Putamen (tissue), 1 donor: ENCODE measurements at regions not wholly inside any gene's neighbourhood (a gene's known extent, or its start where the extent isn't known, plus 50 kb on each side); places are given as distances from the start of the nearest gene placed in this dataset.
"Not testable (repeated sequence)": the region's sequence is repeated elsewhere in the genome, so short reads cannot be mapped to it uniquely, and the experiment has no call there.

Source experiments
- DNase-seq: peaks from one replicate; pipeline ENCODE4 v3.0.0-alpha.2; 2016; ENCODE audit warnings: low spot score

DNA sequence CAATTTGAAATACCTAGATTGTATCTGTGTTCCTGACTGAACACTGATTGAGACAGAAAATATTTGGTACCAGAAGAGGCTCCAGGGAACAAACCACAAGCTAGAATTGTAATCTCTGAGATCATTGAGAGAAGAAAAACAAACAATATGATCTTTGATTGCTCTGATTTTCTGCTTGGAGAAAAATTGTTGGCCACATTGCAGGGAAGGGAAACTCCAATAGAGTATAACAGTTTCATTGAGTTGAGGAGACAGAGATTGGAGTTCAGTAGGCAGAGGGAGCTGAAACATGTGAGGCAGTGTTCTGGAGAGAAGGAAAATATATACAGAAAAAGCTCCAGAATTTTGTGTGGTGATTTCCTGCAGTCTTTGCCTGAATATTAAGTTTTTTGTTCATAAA is 158.2 kb downstream of the C4orf33 start:
- DNase-seq = peak; percentile 3

DNA sequence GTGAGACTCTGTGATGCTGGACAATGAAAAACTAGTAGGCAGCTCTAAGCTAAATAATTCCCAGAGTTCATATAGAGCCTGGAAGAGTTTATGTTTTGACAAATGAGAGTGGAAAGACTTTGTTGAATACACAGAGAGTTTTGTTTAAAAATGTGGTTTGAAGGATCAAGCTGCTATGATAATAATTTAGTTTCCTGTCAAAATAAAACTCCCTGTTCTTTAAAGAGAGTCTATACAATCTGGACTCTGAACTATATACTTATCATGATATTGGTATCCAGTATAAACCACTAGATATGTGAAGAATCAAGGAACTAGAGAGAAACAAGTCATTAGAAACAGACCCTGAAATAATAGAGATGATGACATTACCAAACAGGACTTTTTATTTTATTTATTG is 158.6 kb downstream of the C4orf33 start:
- DNase-seq = no peak

DNA sequence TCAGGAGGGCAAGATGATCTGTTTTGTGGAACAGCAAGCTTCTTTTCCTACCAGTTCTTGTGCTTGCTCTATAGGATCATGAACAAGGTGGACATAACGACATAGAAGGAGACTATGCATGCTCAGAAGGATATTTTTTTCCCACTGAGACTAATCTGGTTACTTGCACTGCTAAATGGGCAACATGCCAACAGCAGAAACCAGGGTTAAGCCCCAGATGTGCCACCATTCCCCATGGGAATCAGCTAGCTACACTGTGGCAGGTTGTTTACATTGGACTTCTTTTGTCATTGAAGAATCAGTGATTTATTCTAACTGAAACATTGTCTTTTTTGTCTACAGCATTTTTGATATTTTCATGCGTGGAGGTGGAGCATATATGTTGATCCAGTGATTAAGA is 165.6 kb downstream of the C4orf33 start:
- no peak for DNase-seq

DNA sequence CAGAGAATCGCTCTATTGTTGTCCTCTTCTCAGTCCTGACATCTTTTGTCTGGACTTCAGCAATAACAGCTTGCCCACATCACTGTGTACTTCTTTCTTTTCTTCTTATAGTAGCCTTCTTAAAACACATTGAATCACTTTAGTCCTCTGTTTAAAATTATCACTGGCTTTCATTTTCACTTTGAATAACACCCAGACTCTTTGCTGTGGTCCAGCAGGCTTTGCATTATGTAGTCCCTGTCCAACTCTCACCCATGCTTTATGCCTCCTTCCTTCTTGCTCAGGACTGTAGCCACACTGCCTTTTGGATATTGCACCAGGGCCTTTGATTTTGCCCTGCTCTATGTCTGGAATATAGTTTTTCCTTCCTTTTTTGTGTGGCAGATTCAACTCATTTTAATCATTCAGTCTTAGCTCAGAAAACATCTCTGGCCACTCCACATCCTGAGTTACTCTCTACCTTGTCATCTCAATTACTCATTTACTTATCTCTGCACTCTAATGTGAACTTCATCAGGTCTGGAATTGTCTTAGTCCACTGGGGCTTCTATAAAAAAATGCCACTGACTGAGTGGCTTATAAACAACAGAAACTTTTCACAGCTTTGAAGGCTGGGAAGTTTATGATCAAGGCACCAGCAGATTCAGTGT is 168.2 kb downstream of the C4orf33 start:
- DNase-seq = no peak

DNA sequence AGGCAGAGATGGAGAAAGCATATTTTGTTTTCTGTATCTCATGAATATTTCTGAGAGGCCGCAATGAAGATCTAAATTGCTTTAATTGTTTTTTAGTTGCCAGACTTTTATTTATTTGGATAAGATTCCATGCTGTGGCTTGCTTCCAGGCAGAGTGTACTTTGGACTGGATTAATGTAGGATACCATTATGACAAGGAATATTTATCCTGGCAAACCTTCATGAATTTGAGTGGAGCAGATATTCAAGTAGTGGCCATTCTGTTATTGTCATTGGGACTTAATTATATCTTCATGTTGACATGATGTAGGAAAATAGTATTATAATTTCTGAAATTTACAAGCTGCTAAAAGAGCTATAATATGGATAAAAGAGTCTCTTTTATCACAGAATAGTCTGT is 182.9 kb downstream of the C4orf33 start:
- no peak for DNase-seq

DNA sequence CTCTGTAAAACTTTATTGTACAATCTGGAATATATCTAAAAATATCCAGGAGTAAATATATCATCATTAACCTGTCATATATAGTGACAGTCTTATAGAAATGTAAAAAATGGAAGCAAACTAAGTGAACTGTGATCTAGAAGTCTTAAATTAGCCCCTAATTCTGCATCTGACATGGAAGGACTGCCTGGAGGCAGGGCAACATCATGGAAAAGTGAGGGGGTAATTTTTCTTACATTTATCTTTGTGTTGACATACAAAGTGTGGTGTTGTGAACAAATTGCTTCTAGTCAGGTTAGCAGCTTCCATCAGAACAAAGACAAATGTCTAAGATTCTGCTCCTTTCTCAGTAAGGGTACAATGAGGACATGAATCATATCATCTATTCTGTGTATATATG is 186.3 kb downstream of the C4orf33 start:
- peak; percentile 11 for DNase-seq

DNA sequence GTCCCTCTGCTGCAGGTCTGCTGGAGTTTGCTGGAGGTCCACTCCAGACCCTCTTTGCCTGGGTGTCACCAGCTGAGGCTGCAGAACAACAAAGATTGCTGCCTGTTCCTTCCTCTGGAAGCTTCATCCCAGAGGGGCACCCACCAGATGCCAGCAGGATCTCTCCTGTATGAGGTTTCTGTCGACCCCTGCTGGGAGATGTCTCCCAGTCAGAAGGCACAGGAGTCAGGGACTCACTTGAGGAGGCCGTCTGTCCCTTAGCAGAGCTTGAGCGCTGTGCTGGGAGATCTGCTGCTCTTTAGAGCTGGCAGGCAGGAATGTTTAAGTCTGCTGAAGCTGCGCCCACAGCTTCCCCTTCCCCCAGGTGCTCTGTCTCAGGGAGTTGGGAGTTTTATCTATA is 196.2 kb downstream of the C4orf33 start:
- DNase-seq = not testable (repeated sequence)

DNA sequence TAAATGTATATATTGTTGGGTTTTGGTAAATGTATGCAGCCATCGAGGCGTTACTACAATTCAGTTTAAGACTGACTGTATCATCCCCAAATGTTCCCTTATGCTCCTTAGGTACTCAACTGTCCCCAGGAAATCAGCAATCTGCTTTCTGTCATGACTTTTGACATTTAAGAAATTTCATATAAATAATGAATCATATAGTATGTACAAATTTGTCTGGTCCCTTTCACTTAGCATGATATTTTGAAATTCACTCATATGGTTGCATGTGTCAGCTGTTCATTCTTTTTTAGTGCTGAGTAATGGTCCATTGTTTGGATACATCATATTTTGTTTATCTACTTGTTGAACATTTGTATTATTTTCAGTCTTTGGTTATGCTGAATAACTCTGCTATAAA is 218.8 kb downstream of the C4orf33 start:
- DNase-seq = no peak

DNA sequence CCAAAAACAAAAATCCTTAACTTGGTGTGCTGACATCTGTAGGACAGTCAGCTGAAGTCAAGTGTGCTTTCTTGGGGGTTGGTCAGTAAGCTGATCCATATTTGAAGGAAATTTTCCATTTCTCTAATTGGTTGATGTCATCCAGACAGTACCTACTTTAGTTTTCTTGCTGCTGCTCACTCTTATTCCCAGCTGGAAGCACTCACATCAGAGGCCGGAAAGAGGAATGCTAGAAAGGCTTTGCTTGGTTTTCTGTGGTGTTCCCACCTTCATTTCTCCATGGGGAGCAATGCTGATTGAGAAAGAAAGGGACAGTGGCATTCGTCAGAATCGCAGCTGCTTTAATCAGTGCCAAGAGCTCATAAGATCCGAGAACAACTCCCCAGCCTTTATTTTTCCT is 227.0 kb downstream of the C4orf33 start:
- DNase-seq = no peak

DNA sequence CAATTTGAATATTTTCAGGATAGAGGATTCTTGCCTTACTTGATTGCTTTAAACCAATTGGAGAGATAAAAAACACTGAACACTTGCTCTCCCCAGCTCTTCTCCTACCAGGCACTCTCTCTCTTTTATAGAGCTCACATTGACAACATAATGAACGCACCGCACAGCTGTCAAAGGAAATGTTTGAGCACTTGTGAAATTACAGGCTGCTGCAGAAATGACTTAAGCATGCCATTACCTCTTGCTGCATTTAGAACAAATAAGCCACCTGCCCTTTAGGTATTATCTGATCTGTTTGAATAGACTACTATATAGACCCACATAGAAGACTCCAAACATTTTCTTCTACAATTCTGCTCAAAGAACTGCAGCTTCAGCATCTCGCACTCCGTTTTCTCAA is 227.7 kb downstream of the C4orf33 start:
- DNase-seq = peak; percentile 69

DNA sequence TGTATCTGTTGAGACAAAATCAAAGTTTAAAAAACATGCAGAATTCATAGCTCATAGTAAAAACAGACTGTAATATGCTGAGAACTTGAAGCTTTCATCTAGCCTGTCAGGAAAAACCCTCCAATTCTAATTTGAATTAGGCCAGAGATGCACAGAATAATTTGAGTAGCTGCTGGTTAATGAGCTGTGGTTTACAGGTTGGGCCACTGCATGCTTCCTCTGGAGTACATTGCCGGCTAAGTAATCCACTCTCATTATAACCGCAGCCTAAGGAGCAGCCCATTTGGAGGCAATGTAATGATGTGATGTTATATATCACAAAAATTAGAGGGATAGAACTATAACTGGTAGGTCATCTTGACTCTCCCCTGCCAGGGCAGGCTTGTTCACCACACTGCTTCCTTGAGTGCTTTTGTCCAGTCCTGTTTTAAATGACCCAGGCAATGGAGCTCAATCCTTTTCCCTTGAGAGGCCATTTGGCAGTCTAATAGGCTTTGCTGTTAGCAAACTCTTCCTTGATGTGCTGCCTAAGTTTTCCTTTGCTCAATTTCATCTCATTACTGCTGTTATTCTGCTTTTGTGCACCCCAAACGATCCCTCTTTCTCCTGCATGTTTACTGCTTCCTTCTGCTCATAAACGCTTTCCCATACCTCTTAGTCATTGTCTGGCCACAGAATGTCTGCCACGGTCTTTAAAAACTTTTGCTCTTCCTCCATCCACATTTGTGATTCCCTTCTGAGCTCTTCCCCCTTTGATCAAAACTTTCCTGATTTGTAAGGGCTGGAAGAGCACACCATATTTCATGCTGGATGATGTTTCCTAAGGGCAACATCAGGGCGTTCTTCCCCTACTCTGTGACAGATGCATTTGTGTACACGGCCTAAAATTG is 230.9 kb downstream of the C4orf33 start:
- DNase-seq = no peak

DNA sequence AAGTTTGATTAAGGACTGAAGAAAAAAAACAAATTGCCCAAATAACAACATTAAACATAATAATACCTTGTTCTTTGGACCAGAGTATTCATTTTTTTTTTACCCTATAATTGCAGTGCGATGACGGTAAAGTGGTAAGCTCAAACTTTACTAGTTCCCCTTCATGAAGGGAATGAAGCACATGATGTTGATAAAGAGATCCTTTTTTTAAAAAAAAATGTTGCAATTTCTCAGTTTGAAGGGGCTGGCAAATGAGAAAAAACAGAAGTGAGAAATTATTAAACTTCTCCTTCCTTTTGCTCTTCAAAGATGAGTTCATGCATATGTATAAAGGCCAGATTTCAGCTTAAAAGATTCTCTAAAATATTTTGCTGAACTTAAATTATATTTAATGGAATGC is 231.7 kb downstream of the C4orf33 start:
- no peak for DNase-seq

DNA sequence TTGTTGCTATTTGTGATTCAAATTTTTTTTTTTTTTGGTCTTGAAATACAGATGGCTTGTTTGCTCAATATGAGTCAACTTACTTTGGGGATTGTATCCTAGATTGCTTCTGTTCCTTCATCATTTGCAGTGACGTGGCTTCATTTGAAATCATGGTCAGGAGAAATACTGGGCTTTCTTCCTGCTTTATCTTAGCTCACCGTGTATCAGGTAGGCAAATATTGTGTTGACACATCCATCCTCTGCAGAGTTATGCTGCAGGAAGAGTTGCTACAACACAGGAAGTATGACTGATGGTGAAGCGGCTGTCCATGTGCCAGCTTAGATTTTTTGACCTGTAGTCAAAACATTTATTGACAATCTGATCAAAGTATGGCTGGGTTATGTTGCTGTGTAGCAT is 232.2 kb downstream of the C4orf33 start:
- DNase-seq = no peak

DNA sequence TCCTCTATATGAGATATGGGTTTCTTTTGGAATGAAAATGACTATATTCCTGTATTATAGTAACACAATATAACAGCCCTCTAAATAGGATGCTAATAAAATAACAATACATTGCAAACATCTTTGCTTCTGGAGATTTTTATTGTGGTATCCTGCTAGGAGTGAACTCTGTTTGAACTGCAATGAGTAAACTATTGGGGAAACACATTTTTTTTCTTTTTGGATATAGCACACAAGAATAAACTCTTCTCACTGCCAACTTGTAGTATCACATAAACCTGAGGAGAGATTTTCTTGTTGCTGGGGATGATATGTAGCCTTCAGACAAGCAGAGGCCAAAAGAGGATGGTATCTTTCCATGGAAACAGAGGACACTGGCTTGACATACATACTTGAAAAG is 238.2 kb downstream of the C4orf33 start:
- DNase-seq = no peak

DNA sequence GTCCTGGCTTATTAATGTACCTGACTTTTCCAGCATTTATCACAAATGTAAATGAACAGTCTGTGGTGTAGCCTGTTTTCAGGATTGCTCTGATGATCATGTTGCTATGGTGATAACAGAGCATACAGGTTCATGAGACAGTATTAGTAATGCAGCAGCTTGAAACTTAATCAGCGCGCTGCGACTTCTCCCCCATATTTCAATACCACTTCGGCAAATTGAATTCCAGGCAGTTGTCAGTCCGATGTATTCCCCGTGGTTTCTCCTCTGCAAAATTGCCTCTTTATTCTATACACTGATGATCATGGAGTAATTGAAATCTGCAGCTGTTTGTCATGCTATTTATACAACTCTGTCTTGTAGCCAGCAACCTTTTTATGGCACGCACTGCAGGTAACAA is 239.3 kb downstream of the C4orf33 start:
- DNase-seq = peak; percentile 58

DNA sequence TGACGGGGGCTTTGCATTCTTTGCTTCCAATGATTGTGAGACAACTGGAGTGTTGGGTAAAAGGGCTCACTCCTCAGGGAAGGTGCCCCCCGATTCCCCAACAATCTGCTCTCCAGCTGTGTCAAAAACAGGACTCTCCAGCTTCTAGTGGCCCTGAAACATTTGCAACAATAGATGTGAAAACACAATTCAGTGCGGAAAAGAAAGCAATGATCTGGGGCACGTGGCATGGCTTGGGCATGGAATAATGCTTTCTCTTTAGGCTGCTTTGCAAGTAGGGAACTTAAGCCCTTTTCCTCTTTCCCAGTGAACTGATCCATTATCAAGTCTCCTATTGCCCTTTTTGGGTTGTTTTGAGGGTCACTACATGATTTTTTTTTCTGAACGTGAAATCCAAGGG is 239.9 kb downstream of the C4orf33 start:
- no peak for DNase-seq

DNA sequence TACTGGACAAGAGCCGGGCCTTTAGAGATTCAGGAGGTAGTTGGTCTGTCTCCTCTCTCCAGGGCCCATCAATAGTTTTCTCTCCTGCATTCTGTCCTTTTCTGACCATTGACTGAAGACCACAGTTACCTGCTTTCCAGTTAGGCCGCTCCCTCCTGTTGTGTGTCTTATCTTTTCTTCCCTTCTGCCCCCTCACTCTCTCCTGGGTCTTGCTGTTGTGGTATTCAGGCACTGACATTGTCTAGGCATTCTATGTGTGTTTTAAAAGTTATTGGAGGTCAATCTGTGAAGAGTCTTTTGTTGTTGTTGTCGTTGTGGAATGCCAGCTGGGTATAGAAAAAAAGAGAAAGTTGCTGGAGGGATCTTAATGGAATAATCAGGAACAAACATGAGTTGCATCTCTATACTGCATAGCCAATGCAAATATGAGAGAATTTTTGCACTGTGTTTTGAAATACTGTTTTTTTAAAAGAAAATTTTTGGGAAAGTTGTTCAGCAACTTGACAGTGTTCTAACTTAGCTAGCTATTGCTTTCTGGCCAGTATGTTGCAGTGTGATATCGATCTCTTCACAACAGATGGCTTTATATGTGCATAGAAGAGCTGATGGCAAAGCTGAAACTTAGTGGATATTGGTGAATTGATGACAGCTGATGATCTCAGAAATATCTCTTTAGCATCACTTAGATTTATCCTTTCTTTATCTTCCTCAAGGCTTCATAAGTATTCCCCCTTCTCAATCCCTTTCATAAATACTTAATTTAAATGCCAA is 240.7 kb downstream of the C4orf33 start:
- no peak for DNase-seq

DNA sequence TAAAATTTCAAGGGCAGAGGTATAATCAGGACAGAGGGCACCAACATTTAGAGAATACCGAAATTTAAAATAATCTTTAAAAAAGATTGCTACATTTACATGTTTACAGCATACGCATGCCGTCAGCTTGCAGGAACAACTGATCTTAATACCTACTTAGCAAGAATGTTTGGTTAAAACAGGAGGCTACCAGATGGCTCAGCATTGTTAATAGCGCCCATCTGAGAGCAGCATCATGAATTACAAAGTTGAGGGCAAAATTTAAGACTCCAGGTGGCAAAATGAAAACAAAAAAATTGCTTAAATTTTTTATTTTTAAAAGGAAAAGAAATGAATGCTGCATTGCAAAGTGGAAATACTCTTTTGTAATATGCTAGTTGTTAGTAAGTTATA is 241.3 kb downstream of the C4orf33 start:
- DNase-seq = no peak

DNA sequence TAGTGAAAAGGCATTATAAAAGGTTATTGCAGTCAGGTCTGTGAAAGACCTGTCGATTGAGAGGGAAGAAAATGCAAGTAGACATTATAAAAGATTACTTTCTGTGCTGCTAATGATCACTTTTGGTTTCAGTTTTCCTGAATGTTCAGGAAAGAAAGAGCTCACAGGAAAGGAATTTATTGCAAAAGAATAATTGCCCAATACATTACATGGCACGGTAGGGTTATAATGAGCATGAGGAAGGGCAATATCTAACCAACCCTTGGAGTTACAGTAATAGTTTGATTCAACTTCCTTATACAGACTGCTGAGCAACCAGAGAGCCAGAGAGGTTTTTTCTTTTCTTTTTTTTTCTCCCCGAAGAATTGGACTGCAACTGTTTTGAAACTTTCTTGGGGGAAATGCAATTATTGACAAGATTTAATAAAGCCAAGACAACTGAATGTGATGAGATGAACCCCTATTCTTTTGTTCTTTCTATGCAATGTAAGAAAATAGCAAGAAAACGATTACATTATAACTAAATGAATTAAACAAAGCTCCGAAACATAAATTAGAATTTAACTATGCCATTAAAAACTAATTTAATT is 247.0 kb downstream of the C4orf33 start:
- DNase-seq = no peak

DNA sequence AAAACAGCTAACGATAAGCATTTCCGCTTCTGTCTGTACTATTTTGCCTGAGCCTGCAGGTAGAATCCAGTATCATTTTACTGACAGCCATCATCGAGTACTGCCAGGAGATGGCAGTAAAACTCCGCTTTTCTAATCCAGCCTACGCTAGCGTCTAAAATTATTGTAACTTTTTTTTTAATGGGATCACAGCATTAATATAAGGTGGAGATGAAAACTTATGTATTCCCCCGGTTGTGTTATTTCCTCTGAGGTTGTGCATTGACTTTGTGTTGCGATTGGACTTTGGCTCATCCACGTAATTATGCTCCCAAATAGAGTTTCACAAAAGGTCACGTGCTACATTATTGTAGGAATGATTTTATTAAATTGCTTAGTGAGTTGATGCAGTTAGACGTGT is 248.1 kb downstream of the C4orf33 start:
- DNase-seq = peak; percentile 40

DNA sequence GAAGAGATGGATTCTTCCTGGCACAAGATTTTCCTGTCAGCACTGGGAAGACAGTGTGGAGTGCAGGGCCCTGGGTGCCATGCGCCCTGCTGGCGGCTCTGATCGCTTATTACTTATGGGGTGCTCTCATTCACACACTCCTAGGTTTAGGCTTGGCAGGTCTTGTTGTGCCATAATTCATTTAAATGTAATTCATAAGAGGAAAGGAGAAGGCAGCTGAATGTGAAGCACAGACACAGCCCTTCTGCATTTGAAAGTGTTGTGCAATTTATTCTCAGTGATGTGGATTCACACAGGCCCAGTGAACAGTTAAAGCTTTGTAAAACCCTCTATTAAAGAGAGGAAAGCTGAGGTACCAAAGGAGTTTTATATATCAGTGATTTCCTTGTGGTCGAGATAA is 249.7 kb downstream of the C4orf33 start:
- DNase-seq = no peak

DNA sequence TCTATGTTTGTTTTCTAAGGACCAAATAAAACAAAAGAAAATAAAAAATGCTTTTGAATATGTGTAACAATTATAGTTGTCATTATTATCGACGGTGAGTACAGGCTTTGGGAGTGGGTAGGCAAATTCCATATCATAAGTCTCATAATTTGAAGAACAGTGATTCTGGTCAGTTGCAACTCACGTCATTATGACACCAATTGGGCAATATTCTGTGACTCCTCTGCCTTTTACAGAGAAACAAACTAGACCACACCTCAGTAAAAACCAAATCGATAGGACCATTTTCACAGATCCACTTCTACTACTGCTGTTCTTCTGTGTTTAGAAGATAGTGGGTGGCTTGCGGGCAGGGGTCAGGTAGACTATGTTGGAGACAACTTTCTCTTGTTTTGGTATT is 250.1 kb downstream of the C4orf33 start:
- DNase-seq = no peak

DNA sequence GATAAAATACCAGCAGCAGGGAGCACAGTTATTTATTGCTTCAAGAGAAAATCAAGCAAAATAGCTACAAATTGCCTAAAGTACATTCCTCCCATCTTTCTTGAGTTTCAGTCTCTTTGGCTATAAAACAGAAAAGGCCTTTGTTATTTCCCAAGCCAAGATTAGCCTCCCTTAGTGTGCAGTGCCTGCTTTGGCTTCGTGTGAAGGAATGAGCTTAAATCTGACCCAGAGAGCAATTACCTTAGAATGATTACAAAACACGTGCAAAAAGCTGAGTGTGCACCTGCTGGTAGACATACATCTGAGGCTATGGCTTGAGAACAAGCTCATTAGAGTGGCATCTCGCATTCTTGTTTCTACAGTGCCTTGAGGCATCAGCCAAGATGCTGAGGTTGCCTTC is 250.8 kb downstream of the C4orf33 start:
- DNase-seq = no peak
